ENCODE measurements at regions not wholly inside any gene's neighbourhood (a gene's known extent, or its start where the extent isn't known, plus 50 kb on each side); places are given as distances from the start of the nearest gene placed in this dataset.

DNA sequence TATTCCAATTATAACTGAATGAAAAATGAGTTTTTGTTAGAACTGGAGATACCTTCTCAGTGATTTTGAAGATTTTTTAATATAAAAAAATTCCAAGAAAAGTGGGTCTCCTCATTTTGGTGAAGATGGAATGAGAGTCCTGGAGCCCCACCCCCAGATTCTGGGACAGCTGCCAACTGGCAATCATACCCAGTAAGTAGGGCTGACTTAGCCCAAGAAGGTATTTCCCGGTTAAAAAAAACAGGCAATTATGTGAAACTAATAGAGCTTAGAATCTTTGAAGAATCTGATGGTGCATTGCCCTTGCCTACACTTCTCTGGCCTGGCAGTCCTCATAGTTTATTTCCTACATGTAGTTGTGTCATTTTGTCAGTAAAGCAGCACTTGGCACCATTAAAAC lies 52.8 kb upstream of the VWDE start:
- no peak for DNase-seq (ENCODE audit: low read depth in 3 of 3)

DNA sequence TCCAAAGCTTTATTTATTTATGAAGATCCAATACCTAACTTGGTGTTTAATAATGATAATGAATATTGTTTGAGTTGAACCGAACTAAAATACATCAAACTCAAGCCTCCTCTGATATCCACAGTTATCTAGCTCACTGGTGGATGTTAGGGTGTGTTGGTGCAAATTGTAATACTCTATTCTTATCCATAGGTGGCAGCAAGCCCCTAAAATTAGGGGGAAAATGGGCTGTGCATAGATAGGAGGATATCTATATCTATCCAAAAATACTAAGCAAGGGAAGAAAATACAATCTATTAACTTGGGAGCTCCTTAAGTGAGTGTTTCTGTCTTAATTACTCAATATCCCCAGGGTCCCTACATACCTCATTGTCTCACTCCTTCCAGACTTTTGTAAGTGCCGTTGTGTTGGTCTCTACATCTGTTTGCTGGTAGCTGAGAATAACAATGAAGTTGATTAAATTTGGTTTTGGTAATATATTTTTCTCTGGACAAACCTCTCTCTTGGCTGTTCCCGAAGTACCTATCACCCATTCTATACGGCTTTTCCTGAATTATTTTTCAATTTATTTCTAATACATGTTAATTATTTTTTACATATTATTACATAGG lies 55.0 kb upstream of the VWDE start:
- no peak for DNase-seq (ENCODE audit: low read depth in 3 of 3)

DNA sequence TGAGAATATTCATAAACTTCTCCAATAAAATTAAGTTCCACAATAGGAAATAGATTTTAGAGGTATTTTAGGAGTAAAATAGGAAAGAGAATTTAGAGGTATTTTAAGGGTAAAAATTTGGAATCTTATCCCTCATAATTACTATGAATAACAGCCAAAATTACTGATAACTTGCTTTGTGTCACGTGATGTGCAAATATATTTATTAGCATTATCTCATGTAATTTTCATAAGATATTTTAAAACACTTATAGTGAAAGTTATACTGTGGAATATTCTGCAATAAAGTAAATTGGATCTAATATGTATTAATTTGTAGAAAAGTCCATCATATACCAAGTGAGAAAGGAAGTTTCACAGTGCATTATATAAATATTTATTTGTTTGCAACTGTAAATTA lies 64.2 kb upstream of the VWDE start:
- DNase-seq (ENCODE audit: low read depth in 3 of 3), result no peak

- DNase-seq (ENCODE audit: low read depth in 3 of 3), result no peak
These were observed 65.9 kb upstream of the VWDE start for GRCh38 chr7:12469568-12469967.

DNA sequence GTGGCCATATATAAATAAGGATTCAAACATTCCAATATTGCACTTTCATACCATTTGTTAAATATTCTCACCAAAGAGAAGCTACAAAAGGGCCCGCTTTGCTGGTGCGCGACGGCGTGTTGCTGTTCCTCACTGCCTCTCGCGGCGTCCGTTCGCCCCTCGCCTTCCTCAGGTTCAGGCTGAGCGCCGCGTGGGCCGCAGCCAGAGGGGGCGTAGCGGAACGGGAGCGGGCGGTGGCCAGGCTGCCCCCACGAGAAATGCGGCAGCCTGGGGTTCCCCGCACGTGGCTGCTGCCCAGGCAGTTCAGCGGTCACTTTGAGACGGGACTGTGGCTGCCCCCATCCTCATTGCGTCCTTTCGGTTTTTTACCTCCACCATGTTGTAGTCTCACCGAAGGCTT lies 67.3 kb upstream of the VWDE start:
- no peak for DNase-seq (ENCODE audit: low read depth in 3 of 3)

DNA sequence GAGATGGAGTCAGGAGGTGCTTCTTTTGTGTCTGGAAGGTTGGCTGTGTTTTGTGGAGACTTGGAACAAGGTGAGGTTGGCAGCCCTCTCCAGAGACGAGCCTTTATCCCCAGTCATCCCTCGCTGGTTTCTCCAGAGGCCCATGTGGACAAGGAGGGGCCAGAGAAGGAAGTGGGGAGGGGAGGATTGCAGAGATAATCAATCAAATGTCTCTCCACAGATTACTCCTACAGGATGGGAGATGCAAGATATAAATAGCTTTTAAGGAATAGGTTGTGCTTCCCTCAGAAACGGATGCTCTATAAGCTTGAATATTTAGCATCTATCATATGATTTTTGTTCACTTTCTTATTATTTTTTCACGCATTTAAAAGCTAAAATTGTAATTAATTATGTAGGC lies 70.4 kb upstream of the VWDE start:
- no peak for DNase-seq (ENCODE audit: low read depth in 3 of 3)

- no peak for DNase-seq (ENCODE audit: low read depth in 3 of 3)
These were observed 71.8 kb upstream of the VWDE start for GRCh38 chr7:12475362-12476063.

DNA sequence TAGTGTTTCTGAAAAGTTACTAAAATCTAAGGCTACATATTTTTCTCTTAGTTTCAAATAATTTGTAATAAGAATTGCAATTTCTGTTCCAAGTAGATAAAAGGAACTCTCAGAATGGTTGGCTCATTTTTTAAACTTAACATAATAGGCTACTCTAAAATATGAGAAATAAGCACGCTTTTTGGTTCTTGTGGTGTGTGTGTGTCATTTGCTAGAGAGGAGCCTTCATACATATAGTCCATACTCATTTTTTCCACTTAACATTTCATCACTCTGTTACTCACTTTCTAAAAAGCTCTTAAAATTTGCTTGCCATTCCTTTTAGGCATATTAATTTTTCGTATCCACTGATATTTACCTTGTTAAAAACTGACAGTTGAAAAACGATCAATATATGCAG lies 74.0 kb upstream of the VWDE start:
- DNase-seq (ENCODE audit: low read depth in 3 of 3), result no peak

- no peak for DNase-seq (ENCODE audit: low read depth in 3 of 3)
These were observed 78.1 kb upstream of the VWDE start for GRCh38 chr7:12481722-12482121.

- DNase-seq (ENCODE audit: low read depth in 3 of 3), result no peak
These were observed 82.2 kb upstream of the VWDE start for GRCh38 chr7:12485845-12486244.

GRCh38 chr7:12488341-12488740 lies 82.2 kb upstream of the SCIN start:
- DNase-seq (ENCODE audit: low read depth in 3 of 3), result no peak

- DNase-seq (ENCODE audit: low read depth in 3 of 3), result no peak
These were observed 80.3 kb upstream of the SCIN start for GRCh38 chr7:12490107-12490688.

- DNase-seq (ENCODE audit: low read depth in 3 of 3), result no peak
These were observed 79.6 kb upstream of the SCIN start for GRCh38 chr7:12490940-12491339.

- no peak for DNase-seq (ENCODE audit: low read depth in 3 of 3)
These were observed 79.0 kb upstream of the SCIN start for GRCh38 chr7:12491526-12491925.

GRCh38 chr7:12493407-12493806 lies 77.1 kb upstream of the SCIN start:
- DNase-seq (ENCODE audit: low read depth in 3 of 3), result no peak

DNA sequence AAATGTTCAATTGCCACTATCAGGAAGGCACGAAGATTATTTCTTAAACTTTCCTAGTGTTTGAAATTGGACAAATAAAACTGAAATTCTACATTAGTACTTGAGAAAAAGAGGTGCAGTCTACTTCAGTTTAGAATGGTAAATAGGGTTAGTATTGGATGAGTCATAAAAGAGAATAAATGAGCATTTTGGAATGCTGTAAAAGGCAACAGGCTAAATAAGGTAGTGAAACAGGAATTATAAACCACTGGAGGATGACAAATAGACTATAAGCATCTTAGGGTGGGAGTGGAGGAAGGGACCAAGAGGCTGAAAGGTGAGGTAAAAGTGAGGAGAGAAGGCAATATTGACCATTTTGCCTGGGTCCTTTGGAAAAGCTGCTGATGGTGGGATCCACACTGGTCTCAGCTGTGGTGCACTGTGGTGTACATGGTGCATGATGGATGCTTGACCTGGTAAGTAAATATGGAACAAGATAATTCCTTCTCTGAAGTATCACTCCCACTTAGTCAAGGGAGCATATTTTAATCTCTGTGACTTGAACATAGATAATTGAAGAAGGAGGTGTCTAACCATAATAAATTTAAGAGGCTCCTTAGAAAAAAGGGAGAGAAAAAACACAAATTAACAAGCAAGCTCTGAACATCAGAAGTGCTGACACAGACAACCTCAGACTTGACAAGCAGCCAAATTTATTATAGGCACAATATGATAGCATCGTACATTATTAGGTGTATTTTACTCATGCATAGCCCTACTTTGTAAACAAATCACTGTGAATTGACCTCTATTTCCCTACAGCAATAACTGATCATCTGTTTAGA lies 76.4 kb upstream of the SCIN start:
- no peak for DNase-seq (ENCODE audit: low read depth in 3 of 3)

GRCh38 chr7:12494687-12495024 lies 75.9 kb upstream of the SCIN start:
- DNase-seq (ENCODE audit: low read depth in 3 of 3), result no peak

DNA sequence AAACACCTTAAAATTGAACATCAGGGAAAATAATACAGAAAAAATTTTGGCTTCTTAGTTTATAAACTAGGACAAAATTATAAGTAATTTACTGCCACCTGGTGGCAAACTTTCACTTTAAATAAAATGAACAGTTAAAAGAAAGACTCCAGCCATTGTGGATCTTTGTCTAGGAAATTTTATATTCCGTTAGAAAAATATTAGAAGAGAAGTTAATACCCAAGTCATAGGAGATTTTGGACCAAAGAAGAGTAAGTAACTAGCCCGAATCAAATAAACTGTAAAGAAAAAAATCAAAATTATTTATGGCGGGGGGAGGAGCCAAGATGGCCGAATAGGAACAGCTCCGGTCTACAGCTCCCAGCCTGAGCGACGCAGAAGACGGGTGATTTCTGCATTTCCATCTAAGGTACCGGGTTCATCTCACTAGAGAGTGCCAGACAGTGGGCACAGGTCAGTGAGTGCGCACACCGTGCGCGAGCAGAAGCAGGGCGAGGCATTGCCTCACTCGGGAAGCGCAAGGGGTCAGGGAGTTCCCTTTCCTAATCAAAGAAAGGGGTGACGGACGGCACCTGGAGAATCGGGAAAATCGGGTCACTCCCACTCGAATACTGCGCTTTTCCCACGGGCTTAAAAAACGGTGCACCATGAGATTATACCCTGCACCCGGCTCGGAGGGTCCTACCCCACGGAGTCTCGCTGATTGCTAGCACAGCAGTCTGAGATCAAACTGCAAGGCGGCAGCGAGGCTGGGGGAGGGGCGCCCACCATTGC lies 73.4 kb upstream of the SCIN start:
- DNase-seq (ENCODE audit: low read depth in 3 of 3), result peak in 1 of 3 experiments; percentile 4

DNA sequence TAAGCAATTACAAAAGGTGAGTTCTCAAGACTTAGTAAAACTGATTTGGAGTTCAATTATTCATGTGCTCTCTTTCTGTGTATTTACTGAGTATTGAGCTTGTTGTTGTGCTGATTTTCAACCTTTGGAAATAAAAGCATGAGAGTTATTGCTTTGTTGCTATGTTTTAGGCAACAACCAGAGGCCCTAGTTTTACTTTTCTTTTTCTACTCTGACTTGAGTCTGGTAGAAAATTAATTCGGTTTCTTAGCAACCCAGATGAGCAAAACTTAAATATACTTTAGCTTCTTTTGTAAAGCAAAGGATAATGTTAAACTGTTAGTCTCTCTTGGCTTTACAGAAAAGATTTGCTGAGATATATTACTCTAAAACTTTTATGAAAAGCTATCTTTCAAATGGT lies 66.4 kb upstream of the SCIN start:
- no peak for DNase-seq (ENCODE audit: low read depth in 3 of 3)

GRCh38 chr7:12508005-12508404 lies 62.5 kb upstream of the SCIN start:
- DNase-seq (ENCODE audit: low read depth in 3 of 3), result no peak

DNA sequence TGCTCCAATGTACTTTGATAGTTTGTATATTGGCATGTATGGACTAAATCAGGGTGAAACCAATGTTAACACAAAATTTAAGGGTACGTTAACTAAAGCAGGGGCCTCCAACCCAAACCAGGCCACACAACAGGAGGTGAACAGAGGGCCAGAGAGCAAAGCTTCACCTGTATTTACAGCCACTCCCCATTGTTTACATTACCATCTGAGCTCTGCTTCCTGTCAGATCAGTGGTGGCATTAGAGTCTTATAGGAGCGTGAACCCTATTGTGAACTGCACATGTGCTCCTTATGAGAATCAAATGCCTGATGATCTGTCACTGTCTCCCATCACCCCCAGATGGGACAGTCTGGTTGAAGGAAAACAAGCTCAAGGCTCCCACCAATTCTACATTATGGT lies 62.0 kb upstream of the SCIN start:
- no peak for DNase-seq (ENCODE audit: low read depth in 3 of 3)

DNA sequence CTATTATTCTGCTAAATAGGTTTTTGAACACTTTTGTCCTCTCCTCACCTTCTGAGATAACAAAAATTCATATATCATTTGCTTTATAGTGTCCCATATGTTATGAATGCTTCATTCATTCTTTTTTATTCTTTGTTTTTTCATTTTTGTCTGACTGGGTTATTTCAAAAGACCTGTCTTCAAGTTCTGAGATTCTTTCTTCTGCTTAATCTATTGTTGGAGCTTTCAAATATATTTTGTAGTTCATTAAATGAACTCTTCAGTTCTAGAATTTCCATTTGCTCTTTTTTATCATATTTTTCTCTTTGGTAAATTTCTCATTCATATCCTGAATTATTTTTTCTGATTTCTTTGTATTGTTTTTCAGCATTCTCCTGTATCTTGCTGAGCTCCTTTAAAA lies 53.1 kb upstream of the SCIN start:
- DNase-seq (ENCODE audit: low read depth in 3 of 3), result no peak
